ENCODE measurements at regions not wholly inside any gene's neighbourhood (a gene's known extent, or its start where the extent isn't known, plus 50 kb on each side); places are given as distances from the start of the nearest gene placed in this dataset.

DNA sequence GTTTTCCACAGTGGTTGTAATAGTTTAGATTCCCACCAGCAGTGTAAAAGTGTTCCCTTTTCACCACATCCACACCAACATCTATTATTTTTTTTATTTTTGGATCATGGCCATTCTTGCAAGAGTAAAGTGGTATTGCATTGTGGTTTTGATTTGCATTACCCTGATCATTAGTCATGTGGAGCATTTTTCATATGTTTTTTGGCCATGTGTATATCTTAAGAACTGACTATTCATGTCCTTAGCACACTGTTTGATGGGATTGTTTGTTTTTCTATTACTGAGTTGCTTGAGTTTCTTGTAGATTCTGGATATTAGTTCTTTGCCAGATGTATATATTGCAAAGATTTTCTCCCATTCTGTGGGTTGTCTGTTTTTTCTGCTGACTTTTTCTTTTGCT, 820.1 kb downstream of the TENT5A start:
- H3K4me1 ChIP-seq (ENCODE audit: insufficient read depth) = no peaks in the 10 kb centered on the region
- no peaks in the 10 kb centered on the region for H3K9me3 ChIP-seq (ENCODE audit: low read depth)
- no peak overlapping the region for H3K27ac ChIP-seq
- no peaks in the 10 kb centered on the region for H3K9me2 ChIP-seq (ENCODE audit: insufficient read depth)
- in situ Hi-C loops (cut with MboI) = no loop called here
- H3K36me3 ChIP-seq (ENCODE audit: low read depth) = no peaks in the 10 kb centered on the region
- H3K4me2 ChIP-seq (ENCODE audit: unreplicated experiment) = no peak overlapping the region
- H3K27me3 ChIP-seq (replicated peaks; ENCODE audit: insufficient read depth) = no peaks in the 10 kb centered on the region
- no peak for TF ChIP-seq EZH2phosphoT487 (IDR thresholded peaks at IDR 0.05; ENCODE audit: insufficient read depth, low read depth)
- no peak for TF ChIP-seq EZH2 (IDR thresholded peaks at IDR 0.05; ENCODE audit: insufficient read depth, poor library complexity, severe bottlenecking)
- no peak overlapping the region for H3K4me3 ChIP-seq
- no peak overlapping the region for H3K9ac ChIP-seq
- no peaks in the 10 kb centered on the region for H3K79me2 ChIP-seq (ENCODE audit: insufficient read depth)
- no peaks in the 10 kb centered on the region for H3F3A ChIP-seq (ENCODE audit: insufficient read depth)
- DNase-seq = peak; percentile 2
- H4K20me1 ChIP-seq (ENCODE audit: insufficient read depth) = no peaks in the 10 kb centered on the region
- H2AFZ ChIP-seq = no peak overlapping the region

DNA sequence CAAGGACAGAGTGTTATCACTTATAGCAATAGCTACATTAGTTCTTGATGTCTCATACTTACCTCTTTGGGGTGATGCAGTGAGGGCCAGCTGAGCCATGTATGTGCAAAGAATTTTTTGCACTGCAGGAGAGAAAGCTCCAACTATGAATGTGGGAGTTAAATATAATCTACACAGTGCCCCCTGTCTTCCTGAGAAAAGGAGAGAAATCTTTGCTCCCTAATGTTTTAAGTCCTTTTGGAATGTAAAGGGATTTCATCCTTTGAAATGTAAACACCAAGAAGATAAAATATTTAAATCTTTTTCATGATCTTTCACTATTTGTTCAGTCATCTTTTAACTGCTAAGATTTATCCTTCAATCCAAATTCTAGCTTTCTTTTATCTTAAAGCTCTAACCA, 822.1 kb downstream of the TENT5A start:
- H3K79me2 ChIP-seq (ENCODE audit: insufficient read depth) = no peaks in the 10 kb centered on the region
- H3K9ac ChIP-seq = no peak overlapping the region
- peak; percentile 3 for DNase-seq
- H3K4me3 ChIP-seq = no peak overlapping the region
- no peaks in the 10 kb centered on the region for H3K4me1 ChIP-seq (ENCODE audit: insufficient read depth)
- in situ Hi-C loops (cut with MboI) = no loop called here
- no peak overlapping the region for H3K4me2 ChIP-seq (ENCODE audit: unreplicated experiment)
- H3K36me3 ChIP-seq (ENCODE audit: low read depth) = no peaks in the 10 kb centered on the region
- H2AFZ ChIP-seq = no peak overlapping the region
- H3K9me3 ChIP-seq (ENCODE audit: low read depth) = no peaks in the 10 kb centered on the region
- TF ChIP-seq EZH2phosphoT487 (IDR thresholded peaks at IDR 0.05; ENCODE audit: insufficient read depth, low read depth) (no peak), EZH2 (IDR thresholded peaks at IDR 0.05; ENCODE audit: insufficient read depth, poor library complexity, severe bottlenecking) (no peak)
- no peak overlapping the region for H3K27ac ChIP-seq
- H3K27me3 ChIP-seq (replicated peaks; ENCODE audit: insufficient read depth) = no peaks in the 10 kb centered on the region
- no peaks in the 10 kb centered on the region for H3F3A ChIP-seq (ENCODE audit: insufficient read depth)
- no peaks in the 10 kb centered on the region for H3K9me2 ChIP-seq (ENCODE audit: insufficient read depth)
- H4K20me1 ChIP-seq (ENCODE audit: insufficient read depth) = no peaks in the 10 kb centered on the region

DNA sequence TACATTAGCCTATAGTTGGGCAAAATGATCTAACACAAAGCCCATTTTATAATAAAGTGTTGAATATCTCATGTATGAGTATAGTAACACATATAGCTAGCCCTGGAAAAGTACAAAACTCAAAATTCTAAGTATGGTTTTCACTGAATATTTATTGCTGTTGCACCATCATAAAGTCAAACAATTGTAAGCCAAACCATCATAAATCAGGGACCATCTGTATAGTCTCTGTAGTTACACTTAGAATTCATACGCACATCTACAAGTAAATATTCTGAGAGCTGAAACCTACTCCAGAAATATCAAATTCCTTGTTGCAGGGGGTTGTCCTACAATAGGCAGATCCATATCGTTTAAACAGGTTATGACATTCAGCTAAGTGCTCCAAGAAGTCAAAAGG, 817.3 kb downstream of the BCKDHB start:
- Histone ChIP-seq H3F3A (ENCODE audit: insufficient read depth) (no peaks in the 10 kb centered on the region), H3K27ac (no peak overlapping the region), H3K27me3 (replicated peaks; ENCODE audit: insufficient read depth) (no peaks in the 10 kb centered on the region), H3K4me1 (ENCODE audit: insufficient read depth) (no peaks in the 10 kb centered on the region), H3K9me3 (ENCODE audit: low read depth) (no peaks in the 10 kb centered on the region), H4K20me1 (ENCODE audit: insufficient read depth) (no peaks in the 10 kb centered on the region), H3K4me3 (no peak overlapping the region), H3K9me2 (ENCODE audit: insufficient read depth) (no peaks in the 10 kb centered on the region), H3K36me3 (ENCODE audit: low read depth) (no peaks in the 10 kb centered on the region), H3K9ac (no peak overlapping the region), H2AFZ (no peak overlapping the region), H3K79me2 (ENCODE audit: insufficient read depth) (no peaks in the 10 kb centered on the region), H3K4me2 (ENCODE audit: unreplicated experiment) (no peak overlapping the region)
- DNase-seq = no peak
- WGBS, 2 experiments (ENCODE audit: low coverage in 1 of 2, low lambda C conversion rate in 2 of 2, missing lambda C conversion rate in 2 of 2) = 65 to 69% methylated on average over 2 of the region's 2 CpGs
- TF ChIP-seq EZH2 (IDR thresholded peaks at IDR 0.05; ENCODE audit: insufficient read depth, poor library complexity, severe bottlenecking) (no peak), EZH2phosphoT487 (IDR thresholded peaks at IDR 0.05; ENCODE audit: insufficient read depth, low read depth) (no peak)
- in situ Hi-C loops (cut with MboI) = no loop called here

DNA sequence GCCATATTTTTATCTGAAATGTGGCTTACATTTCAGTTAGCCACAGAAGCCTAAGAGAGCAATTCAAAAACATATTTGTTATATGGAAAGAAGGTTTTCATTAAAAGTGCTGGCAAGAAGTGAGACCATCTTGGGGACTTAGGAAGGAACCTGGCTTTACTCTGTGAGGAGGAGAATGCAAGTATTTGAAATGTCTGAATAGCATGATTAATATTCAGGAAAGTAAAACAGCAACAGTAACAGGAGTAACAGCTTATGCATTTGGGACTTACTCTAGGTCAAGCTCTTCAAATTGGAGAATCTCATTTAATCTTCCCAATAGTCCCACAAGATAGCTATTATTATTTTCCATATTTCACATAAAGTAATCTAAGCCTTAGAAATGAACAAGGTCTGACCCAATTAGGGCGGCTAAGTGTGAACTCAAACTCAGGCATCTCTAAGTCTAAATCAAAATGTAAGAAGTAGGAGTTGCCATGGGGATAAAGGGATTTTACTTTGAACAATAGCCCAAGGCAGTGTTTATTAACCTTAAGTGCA, 816.5 kb downstream of the BCKDHB start:
- H3K9ac ChIP-seq = no peak overlapping the region
- H3K79me2 ChIP-seq (ENCODE audit: insufficient read depth) = no peaks in the 10 kb centered on the region
- 89 to 100% methylated on average over 1 of the region's 1 CpG for WGBS, 2 experiments (ENCODE audit: low coverage in 1 of 2, low lambda C conversion rate in 2 of 2, missing lambda C conversion rate in 2 of 2)
- no peaks in the 10 kb centered on the region for H3K9me2 ChIP-seq (ENCODE audit: insufficient read depth)
- H3K9me3 ChIP-seq (ENCODE audit: low read depth) = no peaks in the 10 kb centered on the region
- no peak overlapping the region for H2AFZ ChIP-seq
- no peak overlapping the region for H3K27ac ChIP-seq
- no peaks in the 10 kb centered on the region for H3K36me3 ChIP-seq (ENCODE audit: low read depth)
- no peak for TF ChIP-seq EZH2 (IDR thresholded peaks at IDR 0.05; ENCODE audit: insufficient read depth, poor library complexity, severe bottlenecking)
- in situ Hi-C loops (cut with MboI) = no loop called here
- DNase-seq = no peak
- no peaks in the 10 kb centered on the region for H3K4me1 ChIP-seq (ENCODE audit: insufficient read depth)
- no peaks in the 10 kb centered on the region for H3K27me3 ChIP-seq (replicated peaks; ENCODE audit: insufficient read depth)
- H3K4me2 ChIP-seq (ENCODE audit: unreplicated experiment) = no peak overlapping the region
- H4K20me1 ChIP-seq (ENCODE audit: insufficient read depth) = no peaks in the 10 kb centered on the region
- no peak overlapping the region for H3K4me3 ChIP-seq
- H3F3A ChIP-seq (ENCODE audit: insufficient read depth) = no peaks in the 10 kb centered on the region

DNA sequence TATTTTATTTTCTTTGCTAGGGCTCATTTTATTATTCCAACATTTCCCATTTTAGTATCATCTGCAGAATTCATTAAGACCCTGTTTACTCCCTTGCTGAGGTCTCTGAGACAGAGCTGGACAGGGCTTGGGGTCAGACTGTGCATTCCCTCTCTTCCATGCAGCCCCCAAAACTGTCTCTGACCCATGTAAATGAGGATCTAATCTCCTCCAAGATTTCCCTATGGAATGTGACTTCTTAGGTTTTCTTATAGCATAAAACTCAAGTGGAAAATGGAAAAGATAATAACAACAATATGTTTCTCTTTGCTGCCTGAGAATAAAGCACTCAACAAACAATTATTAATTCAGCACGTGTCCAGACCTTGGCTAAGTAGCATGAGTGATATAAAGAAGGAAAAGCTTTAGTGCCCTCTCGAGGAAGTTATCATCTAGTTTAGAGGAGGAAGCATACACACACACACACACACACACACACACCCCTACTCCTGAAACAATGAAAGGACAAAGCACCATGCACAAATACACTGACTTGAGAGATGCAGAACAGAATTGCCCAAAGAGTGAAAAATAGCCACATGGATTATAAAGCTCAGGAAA, 815.5 kb downstream of the BCKDHB start:
- H2AFZ ChIP-seq = 0 out of 2 replicates have a peak overlapping the region, but pooled peaks have one; percentile 24
- no peak overlapping the region for H3K4me2 ChIP-seq (ENCODE audit: unreplicated experiment)
- no peak for TF ChIP-seq EZH2phosphoT487 (IDR thresholded peaks at IDR 0.05; ENCODE audit: insufficient read depth, low read depth)
- TF ChIP-seq EZH2 (IDR thresholded peaks at IDR 0.05; ENCODE audit: insufficient read depth, poor library complexity, severe bottlenecking) = no peak
- in situ Hi-C loops (cut with MboI) = no loop called here
- H3K9me2 ChIP-seq (ENCODE audit: insufficient read depth) = no peaks in the 10 kb centered on the region
- H3K36me3 ChIP-seq (ENCODE audit: low read depth) = no peaks in the 10 kb centered on the region
- H3K27me3 ChIP-seq (replicated peaks; ENCODE audit: insufficient read depth) = no peaks in the 10 kb centered on the region
- no peak overlapping the region for H3K27ac ChIP-seq
- no peaks in the 10 kb centered on the region for H3F3A ChIP-seq (ENCODE audit: insufficient read depth)
- 8 to 11% methylated on average over 2 of the region's 2 CpGs for WGBS, 2 experiments (ENCODE audit: low coverage in 1 of 2, low lambda C conversion rate in 2 of 2, missing lambda C conversion rate in 2 of 2)
- no peaks in the 10 kb centered on the region for H3K9me3 ChIP-seq (ENCODE audit: low read depth)
- no peak overlapping the region for H3K9ac ChIP-seq
- H3K4me1 ChIP-seq (ENCODE audit: insufficient read depth) = no peaks in the 10 kb centered on the region
- H3K79me2 ChIP-seq (ENCODE audit: insufficient read depth) = no peaks in the 10 kb centered on the region
- H4K20me1 ChIP-seq (ENCODE audit: insufficient read depth) = no peaks in the 10 kb centered on the region
- no peak overlapping the region for H3K4me3 ChIP-seq
- peak; percentile 24 for DNase-seq

Data from GM23248 (cell line).